GM18870 (cell line): ENCODE measurements at regions not wholly inside any gene's neighbourhood (a gene's known extent, or its start where the extent isn't known, plus 50 kb on each side); places are given as distances from the start of the nearest gene placed in this dataset.

ENCODE experiments used
- ATAC-seq: cut with Tn5 transposase; IDR thresholded peaks from one replicate; pipeline ENCODE4 v1.9.1; 2021; ENCODE audit warnings: moderate library complexity; ENCODE audit not compliant: unreplicated experiment

GRCh38 chr9:31605164-31605563, 779.3 kb upstream of the ACO1 start:
- ATAC-seq, result no peak

GRCh38 chr9:31606678-31607077, 777.8 kb upstream of the ACO1 start:
- ATAC-seq, result no peak

GRCh38 chr9:31608416-31608815, 776.0 kb upstream of the ACO1 start:
- no peak for ATAC-seq

GRCh38 chr9:31608881-31609280, 775.6 kb upstream of the ACO1 start:
- no peak for ATAC-seq

- no peak for ATAC-seq
These were observed 772.0 kb upstream of the ACO1 start for GRCh38 chr9:31612336-31613030.

- ATAC-seq, result no peak
These were observed 768.5 kb upstream of the ACO1 start for GRCh38 chr9:31615966-31616365.

GRCh38 chr9:31623511-31623910, 760.9 kb upstream of the ACO1 start:
- no peak for ATAC-seq

- ATAC-seq, result no peak
These were observed 755.2 kb upstream of the ACO1 start for GRCh38 chr9:31629292-31629691.

GRCh38 chr9:31637265-31637664, 747.2 kb upstream of the ACO1 start:
- no peak for ATAC-seq

- ATAC-seq, result no peak
These were observed 746.6 kb upstream of the ACO1 start for GRCh38 chr9:31637861-31638260.

GRCh38 chr9:31639451-31639850, 745.0 kb upstream of the ACO1 start:
- no peak for ATAC-seq

- ATAC-seq, result no peak
These were observed 715.1 kb upstream of the ACO1 start for GRCh38 chr9:31669311-31669710.

GRCh38 chr9:31671011-31671410, 713.4 kb upstream of the ACO1 start:
- ATAC-seq, result no peak

GRCh38 chr9:31674264-31674663, 710.2 kb upstream of the ACO1 start:
- ATAC-seq, result no peak

- no peak for ATAC-seq
These were observed 707.0 kb upstream of the ACO1 start for GRCh38 chr9:31677415-31677814.

- no peak for ATAC-seq
These were observed 706.6 kb upstream of the ACO1 start for GRCh38 chr9:31677877-31678276.

- ATAC-seq, result no peak
These were observed 701.3 kb upstream of the ACO1 start for GRCh38 chr9:31683116-31683515.

- no peak for ATAC-seq
These were observed 686.5 kb upstream of the ACO1 start for GRCh38 chr9:31697956-31698355.

- ATAC-seq, result no peak
These were observed 684.6 kb upstream of the ACO1 start for GRCh38 chr9:31699836-31700235.

GRCh38 chr9:31700252-31701045, 684.0 kb upstream of the ACO1 start:
- ATAC-seq, result no peak

- ATAC-seq, result no peak
These were observed 681.5 kb upstream of the ACO1 start for GRCh38 chr9:31702957-31703356.

- no peak for ATAC-seq
These were observed 669.2 kb upstream of the ACO1 start for GRCh38 chr9:31715250-31715649.

GRCh38 chr9:31719262-31719661, 665.2 kb upstream of the ACO1 start:
- no peak for ATAC-seq
